HG02943 (cell line): ENCODE measurements at regions not wholly inside any gene's neighbourhood (a gene's known extent, or its start where the extent isn't known, plus 50 kb on each side); places are given as distances from the start of the nearest gene placed in this dataset.

Experiments
- ATAC-seq: cut with Tn5 transposase; IDR thresholded peaks from one replicate; pipeline ENCODE4 v1.9.1; 2021; ENCODE audit warnings: mild to moderate bottlenecking, low read depth, moderate library complexity; ENCODE audit not compliant: unreplicated experiment

- ATAC-seq: no peak
Measured at GRCh38 chrX:69307756-69308155, 142.5 kb upstream of the PJA1 start.

GRCh38 chrX:69307029-69307428 is 141.8 kb upstream of the PJA1 start:
- ATAC-seq: no peak

- no peak for ATAC-seq
Measured at GRCh38 chrX:69306063-69306404, 140.8 kb upstream of the PJA1 start.

- ATAC-seq: no peak
Measured at GRCh38 chrX:69305333-69306062, 140.2 kb upstream of the PJA1 start.

GRCh38 chrX:69303231-69303630 is 138.0 kb upstream of the PJA1 start:
- ATAC-seq: no peak

- ATAC-seq: no peak
Measured at GRCh38 chrX:69299951-69300714, 134.9 kb upstream of the PJA1 start.

- ATAC-seq: no peak
Measured at GRCh38 chrX:69299285-69299684, 134.0 kb upstream of the PJA1 start.

GRCh38 chrX:69298466-69299140 is 133.3 kb upstream of the PJA1 start:
- ATAC-seq: no peak

GRCh38 chrX:69297506-69297905 is 132.3 kb upstream of the PJA1 start:
- no peak for ATAC-seq

- no peak for ATAC-seq
Measured at GRCh38 chrX:69293776-69294601, 128.7 kb upstream of the PJA1 start.

GRCh38 chrX:69291116-69291515 is 125.9 kb upstream of the PJA1 start:
- no peak for ATAC-seq

GRCh38 chrX:69290292-69290691 is 125.0 kb upstream of the PJA1 start:
- no peak for ATAC-seq

- ATAC-seq: no peak
Measured at GRCh38 chrX:69289793-69290123, 124.5 kb upstream of the PJA1 start.

GRCh38 chrX:69289046-69289792 is 124.0 kb upstream of the PJA1 start:
- no peak for ATAC-seq

- ATAC-seq: no peak
Measured at GRCh38 chrX:69287095-69287494, 121.8 kb upstream of the PJA1 start.

- ATAC-seq: no peak
Measured at GRCh38 chrX:69286565-69286906, 121.3 kb upstream of the PJA1 start.

GRCh38 chrX:69285881-69286564 is 120.8 kb upstream of the PJA1 start:
- no peak for ATAC-seq

GRCh38 chrX:69285401-69285877 is 120.2 kb upstream of the PJA1 start:
- no peak for ATAC-seq

- no peak for ATAC-seq
Measured at GRCh38 chrX:69284491-69284890, 119.2 kb upstream of the PJA1 start.
